A673 (cell line): ENCODE measurements at regions not wholly inside any gene's neighbourhood (a gene's known extent, or its start where the extent isn't known, plus 50 kb on each side); places are given as distances from the start of the nearest gene placed in this dataset.

Experiments used
- BruUV-seq: library from RNA; stranded (reverse); fragments of 400-500 nt; replicated peaks from 2 replicates; lab custom pipeline; 2021; lab: Mats Ljungman, UMichigan
- CTCF ChIA-PET: fragments of 300-600 bp; sonication (Branson Sonifier 250); formaldehyde crosslinking; loops from one replicate; lab custom pipeline; 2022; ENCODE audit warnings: antibody characterized with exemption; lab: Charles Lee
- POLR2A ChIA-PET: fragments of 300-600 bp; sonication (Branson Sonifier 250); formaldehyde crosslinking; loops from one replicate; lab custom pipeline; 2022; ENCODE audit warnings: antibody characterized with exemption; ENCODE audit not compliant: low non-redundant PET; lab: Charles Lee
- DNase-seq: peaks from one replicate; pipeline ENCODE4 v3.0.0-alpha.2; 2015; ENCODE audit warnings: low spot score
- H3K27ac ChIP-seq: fragments of 200-600 bp; sonication (generic); 2 replicates; pipeline ENCODE4 v1.5.1; 2016; ENCODE audit warnings: mixed run types, low read depth, mild to moderate bottlenecking, mixed read lengths, antibody characterized with exemption, low read length; ENCODE audit not compliant: poor library complexity, severe bottlenecking
- H3K27me3 ChIP-seq: fragments of 200-600 bp; sonication (generic); replicated peaks from 2 replicates; pipeline ENCODE4 v1.6.1; 2017; ENCODE audit warnings: mixed run types, low read depth, mild to moderate bottlenecking, mixed read lengths, antibody characterized with exemption, low read length; ENCODE audit not compliant: insufficient read depth, poor library complexity
- H3K36me3 ChIP-seq: fragments of 200-600 bp; sonication (generic); 2 replicates; pipeline ENCODE4 v1.6.1; 2016; ENCODE audit warnings: mixed run types, mild to moderate bottlenecking, mixed read lengths, antibody characterized with exemption, low read length; ENCODE audit not compliant: insufficient read depth, poor library complexity, severe bottlenecking
- H3K4me1 ChIP-seq: fragments of 200-600 bp; sonication (generic); 2 replicates; pipeline ENCODE4 v1.6.1; 2017; ENCODE audit warnings: mixed run types, mild to moderate bottlenecking, mixed read lengths, antibody characterized with exemption, low read length; ENCODE audit not compliant: insufficient read depth, poor library complexity, severe bottlenecking
- H3K4me3 ChIP-seq: fragments of 200-600 bp; sonication (generic); 2 replicates; pipeline ENCODE4 v1.5.1; 2016; ENCODE audit warnings: low read depth, mixed run types, mild to moderate bottlenecking, mixed read lengths, low read length; ENCODE audit not compliant: poor library complexity, severe bottlenecking
- H3K9me3 ChIP-seq: fragments of 200-600 bp; sonication (generic); 2 replicates; pipeline ENCODE4 v1.6.1; 2016; ENCODE audit warnings: mixed run types, low read depth, mild to moderate bottlenecking, mixed read lengths, antibody characterized with exemption, low read length; ENCODE audit not compliant: poor library complexity, severe bottlenecking
- CTCF ChIP-seq: fragments of 300-800, 200-600 bp; sonication (generic); conservative IDR thresholded peaks from 2 replicates; pipeline ENCODE4 v1.5.1; 2017; ENCODE audit warnings: low read depth, mild to moderate bottlenecking, antibody characterized with exemption, low read length, moderate library complexity, mixed read lengths
- EZH2 ChIP-seq: fragments of 200-600 bp; sonication (generic); IDR thresholded peaks from 2 replicates; pipeline ENCODE4 v1.6.1; 2017; ENCODE audit warnings: borderline replicate concordance, low read depth, mild to moderate bottlenecking, mixed read lengths, antibody characterized with exemption, low read length; ENCODE audit not compliant: poor library complexity, severe bottlenecking
- intact Hi-C: fragments of 100-400 bp; cut with micrococcal nuclease; formaldehyde crosslinking; loops from one replicate; pipeline ENCODE4 v1.10.0; 2022; ENCODE audit not compliant: unreplicated experiment

GRCh38 chr1:56191369-56191768, 388.0 kb downstream of the PLPP3 start:
- CTCF ChIA-PET, result no interaction called here

GRCh38 chr1:56190806-56191365, 388.5 kb downstream of the PLPP3 start:
- intact Hi-C loops, result no loop called here
- BruUV-seq, result no TSS peak
- Histone ChIP-seq H3K4me3 (no peak overlapping the region), H3K4me1 (no peaks in the 10 kb centered on the region), H3K27ac (no peak overlapping the region), H3K36me3 (no peaks in the 10 kb centered on the region), H3K9me3 (no peaks in the 10 kb centered on the region), H3K27me3 (no peaks in the 10 kb centered on the region)
- CTCF ChIA-PET, result no interaction called here
- POLR2A ChIA-PET, result no interaction called here
- DNase-seq, result no peak
- no peak for TF ChIP-seq CTCF
- no peak for TF ChIP-seq EZH2

More at GRCh38 chr1:56191369-56191768, 388.0 kb downstream of the PLPP3 start:
- Histone ChIP-seq H3K4me3 (no peak overlapping the region), H3K27me3 (no peaks in the 10 kb centered on the region), H3K27ac (no peak overlapping the region), H3K4me1 (no peaks in the 10 kb centered on the region), H3K9me3 (no peaks in the 10 kb centered on the region), H3K36me3 (no peaks in the 10 kb centered on the region)
- BruUV-seq, result no TSS peak
- DNase-seq, result no peak
- POLR2A ChIA-PET, result no interaction called here
- no peak for TF ChIP-seq CTCF
- no peak for TF ChIP-seq EZH2
- intact Hi-C loops, result no loop called here

GRCh38 chr1:56189946-56190805, 389.2 kb downstream of the PLPP3 start:
- Histone ChIP-seq H3K36me3 (no peaks in the 10 kb centered on the region), H3K4me3 (no peak overlapping the region), H3K4me1 (no peaks in the 10 kb centered on the region), H3K9me3 (no peaks in the 10 kb centered on the region), H3K27me3 (no peaks in the 10 kb centered on the region), H3K27ac (no peak overlapping the region)
- CTCF ChIA-PET, result no interaction called here
- POLR2A ChIA-PET, result no interaction called here
- TF ChIP-seq EZH2 (no peak), CTCF (peak; percentile 37)
- BruUV-seq, result no TSS peak
- DNase-seq, result peak; percentile 9
- intact Hi-C loops, result no loop called here
